ENCODE measurements at regions not wholly inside any gene's neighbourhood (a gene's known extent, or its start where the extent isn't known, plus 50 kb on each side); places are given as distances from the start of the nearest gene placed in this dataset.

- H3K4me1 ChIP-seq (ENCODE audit: insufficient read depth), result no peaks in the 10 kb centered on the region
- H3K27ac ChIP-seq (ENCODE audit: low read depth), result no peak overlapping the region
- no peaks in the 10 kb centered on the region for H3K27me3 ChIP-seq (ENCODE audit: insufficient read depth)
- H2AFZ ChIP-seq, result no peak overlapping the region
- H3K79me2 ChIP-seq (replicated peaks; ENCODE audit: insufficient read depth), result no peaks in the 10 kb centered on the region
- H3K9me2 ChIP-seq (ENCODE audit: insufficient read depth), result no peaks in the 10 kb centered on the region
- Mint-ChIP-seq H3K27me3 (ENCODE audit: insufficient read depth, low read depth, poor library complexity) (peaks cover 9% of the 10 kb centered on the region), H3K4me1 (peaks cover 2% of the 10 kb centered on the region; the same call in 1 of the 3 replicates), H3K36me3 (ENCODE audit: low read depth) (no peaks in the 10 kb centered on the region), H3K9me3 (no peaks in the 10 kb centered on the region; the same call in 2 of the 3 replicates), H3K4me3 (no peak overlapping the region), H3K27ac (no peak overlapping the region)
- H3K4me2 ChIP-seq, result no peak overlapping the region
- H3K4me3 ChIP-seq, result no peak overlapping the region
- no peaks in the 10 kb centered on the region for H3F3A ChIP-seq (replicated peaks; ENCODE audit: low read depth)
- H3K36me3 ChIP-seq (ENCODE audit: insufficient read depth), result no peaks in the 10 kb centered on the region
- DNase-seq (ENCODE audit: low spot score), result no peak
- ATAC-seq, result peak; percentile 57
- no peaks in the 10 kb centered on the region for H4K20me1 ChIP-seq (replicated peaks; ENCODE audit: insufficient read depth)
- TF ChIP-seq STAT1 (IDR thresholded peaks at IDR 0.05; ENCODE audit: unreplicated experiment), result no peak
- TF ChIP-seq, protein P1, sequence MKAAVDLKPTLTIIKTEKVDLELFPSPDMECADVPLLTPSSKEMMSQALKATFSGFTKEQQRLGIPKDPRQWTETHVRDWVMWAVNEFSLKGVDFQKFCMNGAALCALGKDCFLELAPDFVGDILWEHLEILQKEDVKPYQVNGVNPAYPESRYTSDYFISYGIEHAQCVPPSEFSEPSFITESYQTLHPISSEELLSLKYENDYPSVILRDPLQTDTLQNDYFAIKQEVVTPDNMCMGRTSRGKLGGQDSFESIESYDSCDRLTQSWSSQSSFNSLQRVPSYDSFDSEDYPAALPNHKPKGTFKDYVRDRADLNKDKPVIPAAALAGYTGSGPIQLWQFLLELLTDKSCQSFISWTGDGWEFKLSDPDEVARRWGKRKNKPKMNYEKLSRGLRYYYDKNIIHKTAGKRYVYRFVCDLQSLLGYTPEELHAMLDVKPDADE (IDR thresholded peaks at IDR 0.05), result no peak
- no peak for TF ChIP-seq ZNF114 (CRISPR knock-in tag; IDR thresholded peaks at IDR 0.05)
Observed at GRCh38 chr6:4374216-4374615, 238.8 kb upstream of the ECI2 start.

GRCh38 chr6:4372866-4373265 is 237.5 kb upstream of the ECI2 start:
- Histone ChIP-seq H3K4me3 (no peak overlapping the region), H3K79me2 (replicated peaks; ENCODE audit: insufficient read depth) (no peaks in the 10 kb centered on the region), H3K36me3 (ENCODE audit: insufficient read depth) (no peaks in the 10 kb centered on the region), H3K4me2 (no peak overlapping the region), H3K27ac (ENCODE audit: low read depth) (no peak overlapping the region), H3K4me1 (ENCODE audit: insufficient read depth) (no peaks in the 10 kb centered on the region), H3K9me2 (ENCODE audit: insufficient read depth) (no peaks in the 10 kb centered on the region), H3F3A (replicated peaks; ENCODE audit: low read depth) (no peaks in the 10 kb centered on the region), H3K27me3 (ENCODE audit: insufficient read depth) (no peaks in the 10 kb centered on the region), H4K20me1 (replicated peaks; ENCODE audit: insufficient read depth) (no peaks in the 10 kb centered on the region), H2AFZ (no peak overlapping the region)
- Mint-ChIP-seq H3K27me3 (ENCODE audit: insufficient read depth, low read depth, poor library complexity) (peaks cover 6% of the 10 kb centered on the region), H3K4me3 (no peak overlapping the region), H3K9me3 (no peaks in the 10 kb centered on the region; the same call in 2 of the 3 replicates), H3K27ac (no peak overlapping the region; the same call in 1 of the 2 replicates), H3K4me1 (peaks cover 2% of the 10 kb centered on the region; the same call in 1 of the 3 replicates), H3K36me3 (ENCODE audit: low read depth) (0 out of 3 replicates have a peak, but pooled peaks cover 2% of the 10 kb centered on the region)
- DNase-seq (ENCODE audit: low spot score) (no peak), ATAC-seq (no peak)
- TF ChIP-seq ZNF462 (CRISPR knock-in tag; IDR thresholded peaks at IDR 0.05) (no peak), POLR2AphosphoS5 (IDR thresholded peaks at IDR 0.05; ENCODE audit: low read depth) (no peak), REST (IDR thresholded peaks at IDR 0.05; ENCODE audit: unreplicated experiment) (no peak), JUNB (IDR thresholded peaks at IDR 0.05; ENCODE audit: unreplicated experiment) (no peak), CREB1 (CRISPR knock-in tag; IDR thresholded peaks at IDR 0.05; ENCODE audit: low read depth) (no peak), ZNF331 (CRISPR knock-in tag; IDR thresholded peaks at IDR 0.05; ENCODE audit: low read depth) (no peak), ZNF114 (CRISPR knock-in tag; IDR thresholded peaks at IDR 0.05) (no peak), EZH2phosphoT487 (IDR thresholded peaks at IDR 0.05; ENCODE audit: unreplicated experiment) (no peak)
- TF ChIP-seq, protein P1 (IDR thresholded peaks at IDR 0.05), result no peak

All from GM23338 (cell line).